Astrocyte (in vitro differentiated cells and primary cell): ENCODE measurements at regions not wholly inside any gene's neighbourhood (a gene's known extent, or its start where the extent isn't known, plus 50 kb on each side); places are given as distances from the start of the nearest gene placed in this dataset.

Experiments
- DNase-seq: peaks from one replicate; pipeline ENCODE4 v3.0.0-alpha.2; 2010; ENCODE audit warnings: low read depth
- FAIRE-seq: peaks from 2 replicates; lab custom pipeline; 2011; peaks lifted over from hg19 to GRCh38; lab: Jason Lieb, UNC
- H2AFZ ChIP-seq: 2 replicates; pipeline ENCODE4 v1.6.0; 2012; ENCODE audit warnings: low read depth, low read length, inconsistent platforms
- H3K27ac ChIP-seq: 2 replicates; pipeline ENCODE4 v1.5.1; 2011; ENCODE audit warnings: low read depth, low read length, inconsistent platforms
- H3K27me3 ChIP-seq: 2 replicates; pipeline ENCODE4 v1.6.0; 2011; ENCODE audit warnings: low read length, inconsistent platforms; ENCODE audit not compliant: insufficient read depth
- H3K36me3 ChIP-seq: 2 replicates; pipeline ENCODE4 v1.5.1; 2011; ENCODE audit warnings: low read length, inconsistent platforms; ENCODE audit not compliant: insufficient read depth
- H3K4me1 ChIP-seq: 2 replicates; pipeline ENCODE4 v1.5.1; 2011; ENCODE audit warnings: low read length, inconsistent platforms; ENCODE audit not compliant: insufficient read depth
- H3K4me2 ChIP-seq: 2 replicates; pipeline ENCODE4 v1.6.0; 2012; ENCODE audit warnings: low read length, inconsistent platforms
- H3K4me3 ChIP-seq: 2 replicates; pipeline ENCODE4 v1.5.1; 2011; ENCODE audit warnings: low read depth, mild to moderate bottlenecking, low read length, inconsistent platforms; ENCODE audit not compliant: insufficient read depth
- H3K79me2 ChIP-seq: 2 replicates; pipeline ENCODE4 v1.6.0; 2012; ENCODE audit warnings: mild to moderate bottlenecking, low read length, inconsistent platforms; ENCODE audit not compliant: insufficient read depth
- H3K9ac ChIP-seq: 2 replicates; pipeline ENCODE4 v1.6.0; 2012; ENCODE audit warnings: mild to moderate bottlenecking, low read length, inconsistent platforms
- H3K9me3 ChIP-seq: 2 replicates; pipeline ENCODE4 v1.5.1; 2012; ENCODE audit warnings: low read depth, mild to moderate bottlenecking, low read length, inconsistent platforms; ENCODE audit not compliant: insufficient read depth
- H4K20me1 ChIP-seq: 2 replicates; pipeline ENCODE4 v1.6.0; 2012; ENCODE audit warnings: low read length, inconsistent platforms; ENCODE audit not compliant: insufficient read depth
- H3K27ac Mint-ChIP-seq: one replicate; pipeline ENCODE4 v1.8.0; 2021; ENCODE audit warnings: mild to moderate bottlenecking, mixed read lengths; ENCODE audit not compliant: unreplicated experiment
- H3K27me3 Mint-ChIP-seq: one replicate; pipeline ENCODE4 v1.8.0; 2021; ENCODE audit warnings: low read depth, mixed read lengths; ENCODE audit not compliant: unreplicated experiment
- H3K36me3 Mint-ChIP-seq: one replicate; pipeline ENCODE4 v1.8.0; 2021; ENCODE audit warnings: low read depth, mixed read lengths; ENCODE audit not compliant: unreplicated experiment
- H3K4me1 Mint-ChIP-seq: one replicate; pipeline ENCODE4 v1.8.0; 2021; ENCODE audit warnings: low read depth, mixed read lengths; ENCODE audit not compliant: unreplicated experiment
- H3K4me3 Mint-ChIP-seq: one replicate; pipeline ENCODE4 v1.8.0; 2021; ENCODE audit warnings: mild to moderate bottlenecking, moderate library complexity, mixed read lengths; ENCODE audit not compliant: unreplicated experiment
- H3K9me3 Mint-ChIP-seq: one replicate; pipeline ENCODE4 v1.8.0; 2021; ENCODE audit warnings: mild to moderate bottlenecking, mixed read lengths; ENCODE audit not compliant: unreplicated experiment
- EZH2 ChIP-seq: IDR thresholded peaks from 2 replicates; pipeline ENCODE4 v1.6.1; 2012; ENCODE audit warnings: mild to moderate bottlenecking, low read length, inconsistent platforms; ENCODE audit not compliant: insufficient read depth
- TF ChIP-seq, protein P1 (sequence below): IDR thresholded peaks from 2 replicates; pipeline ENCODE4 v1.5.1; 2011; ENCODE audit warnings: low read depth, mild to moderate bottlenecking, inconsistent platforms, low read length, moderate library complexity; ENCODE audit not compliant: insufficient read depth

- no peak for FAIRE-seq
These were observed 88.8 kb upstream of the BARX2 start for GRCh38 chr11:129286813-129287212.

GRCh38 chr11:129285402-129285786 lies 90.3 kb upstream of the BARX2 start:
- Mint-ChIP-seq H3K4me3 (no peak overlapping the region), H3K27ac (no peak overlapping the region), H3K4me1 (peaks cover 23% of the 10 kb centered on the region), H3K9me3 (peaks cover 3% of the 10 kb centered on the region), H3K27me3 (peaks cover 8% of the 10 kb centered on the region), H3K36me3 (no peaks in the 10 kb centered on the region)
- no peaks in the 10 kb centered on the region for H3K79me2 ChIP-seq
- no peak overlapping the region for H3K9ac ChIP-seq
- peaks cover 5% of the 10 kb centered on the region for H3K9me3 ChIP-seq
- H4K20me1 ChIP-seq = no peaks in the 10 kb centered on the region
- no peak overlapping the region for H2AFZ ChIP-seq
- no peak overlapping the region for H3K4me3 ChIP-seq
- FAIRE-seq = no peak
- peaks cover 3% of the 10 kb centered on the region for H3K4me1 ChIP-seq
- DNase-seq = no peak
- H3K36me3 ChIP-seq = no peaks in the 10 kb centered on the region
- no peak for TF ChIP-seq EZH2
- TF ChIP-seq, protein P1, sequence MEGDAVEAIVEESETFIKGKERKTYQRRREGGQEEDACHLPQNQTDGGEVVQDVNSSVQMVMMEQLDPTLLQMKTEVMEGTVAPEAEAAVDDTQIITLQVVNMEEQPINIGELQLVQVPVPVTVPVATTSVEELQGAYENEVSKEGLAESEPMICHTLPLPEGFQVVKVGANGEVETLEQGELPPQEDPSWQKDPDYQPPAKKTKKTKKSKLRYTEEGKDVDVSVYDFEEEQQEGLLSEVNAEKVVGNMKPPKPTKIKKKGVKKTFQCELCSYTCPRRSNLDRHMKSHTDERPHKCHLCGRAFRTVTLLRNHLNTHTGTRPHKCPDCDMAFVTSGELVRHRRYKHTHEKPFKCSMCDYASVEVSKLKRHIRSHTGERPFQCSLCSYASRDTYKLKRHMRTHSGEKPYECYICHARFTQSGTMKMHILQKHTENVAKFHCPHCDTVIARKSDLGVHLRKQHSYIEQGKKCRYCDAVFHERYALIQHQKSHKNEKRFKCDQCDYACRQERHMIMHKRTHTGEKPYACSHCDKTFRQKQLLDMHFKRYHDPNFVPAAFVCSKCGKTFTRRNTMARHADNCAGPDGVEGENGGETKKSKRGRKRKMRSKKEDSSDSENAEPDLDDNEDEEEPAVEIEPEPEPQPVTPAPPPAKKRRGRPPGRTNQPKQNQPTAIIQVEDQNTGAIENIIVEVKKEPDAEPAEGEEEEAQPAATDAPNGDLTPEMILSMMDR = no peak
- H3K27ac ChIP-seq = no peak overlapping the region
- H3K27me3 ChIP-seq = no peaks in the 10 kb centered on the region
- no peak overlapping the region for H3K4me2 ChIP-seq

More at GRCh38 chr11:129286813-129287212, 88.8 kb upstream of the BARX2 start:
- Histone ChIP-seq H3K79me2 (no peaks in the 10 kb centered on the region), H3K9ac (no peak overlapping the region), H3K27me3 (no peaks in the 10 kb centered on the region), H3K36me3 (no peaks in the 10 kb centered on the region), H3K27ac (no peak overlapping the region), H3K9me3 (peaks cover 5% of the 10 kb centered on the region), H4K20me1 (no peaks in the 10 kb centered on the region), H3K4me2 (no peak overlapping the region), H3K4me3 (no peak overlapping the region), H3K4me1 (peaks cover 3% of the 10 kb centered on the region), H2AFZ (no peak overlapping the region)
- DNase-seq = no peak
- H3K36me3 Mint-ChIP-seq = no peaks in the 10 kb centered on the region
- peaks cover 3% of the 10 kb centered on the region for H3K9me3 Mint-ChIP-seq
- peaks cover 22% of the 10 kb centered on the region for H3K4me1 Mint-ChIP-seq
- no peak overlapping the region for H3K27ac Mint-ChIP-seq
- TF ChIP-seq, protein P1 = no peak
- TF ChIP-seq EZH2 = no peak
- H3K27me3 Mint-ChIP-seq = peaks cover 6% of the 10 kb centered on the region
- H3K4me3 Mint-ChIP-seq = no peak overlapping the region

GRCh38 chr11:129283141-129283540 lies 91.0 kb upstream of the ARHGAP32 start:
- no peak for FAIRE-seq
- Histone ChIP-seq H3K4me3 (no peak overlapping the region), H3K36me3 (no peaks in the 10 kb centered on the region), H3K9ac (no peak overlapping the region), H3K4me2 (no peak overlapping the region), H3K4me1 (peaks cover 4% of the 10 kb centered on the region), H3K27me3 (no peaks in the 10 kb centered on the region), H3K79me2 (peaks cover 5% of the 10 kb centered on the region), H3K27ac (no peak overlapping the region), H4K20me1 (peaks cover 3% of the 10 kb centered on the region), H2AFZ (no peak overlapping the region), H3K9me3 (no peaks in the 10 kb centered on the region)
- no peaks in the 10 kb centered on the region for H3K36me3 Mint-ChIP-seq
- TF ChIP-seq, protein P1 = no peak
- TF ChIP-seq EZH2 = no peak
- no peaks in the 10 kb centered on the region for H3K9me3 Mint-ChIP-seq
- H3K27ac Mint-ChIP-seq = no peak overlapping the region
- peaks cover 28% of the 10 kb centered on the region for H3K4me1 Mint-ChIP-seq
- DNase-seq = no peak
- H3K4me3 Mint-ChIP-seq = no peak overlapping the region
- peaks cover 2% of the 10 kb centered on the region for H3K27me3 Mint-ChIP-seq
